Midbrain (tissue), 1 donor: ENCODE measurements at regions not wholly inside any gene's neighbourhood (a gene's known extent, or its start where the extent isn't known, plus 50 kb on each side); places are given as distances from the start of the nearest gene placed in this dataset.

Experiments used
- DNase-seq: peaks from one replicate; lab custom pipeline; 2025; lab: John Stamatoyannopoulos, UW

DNA sequence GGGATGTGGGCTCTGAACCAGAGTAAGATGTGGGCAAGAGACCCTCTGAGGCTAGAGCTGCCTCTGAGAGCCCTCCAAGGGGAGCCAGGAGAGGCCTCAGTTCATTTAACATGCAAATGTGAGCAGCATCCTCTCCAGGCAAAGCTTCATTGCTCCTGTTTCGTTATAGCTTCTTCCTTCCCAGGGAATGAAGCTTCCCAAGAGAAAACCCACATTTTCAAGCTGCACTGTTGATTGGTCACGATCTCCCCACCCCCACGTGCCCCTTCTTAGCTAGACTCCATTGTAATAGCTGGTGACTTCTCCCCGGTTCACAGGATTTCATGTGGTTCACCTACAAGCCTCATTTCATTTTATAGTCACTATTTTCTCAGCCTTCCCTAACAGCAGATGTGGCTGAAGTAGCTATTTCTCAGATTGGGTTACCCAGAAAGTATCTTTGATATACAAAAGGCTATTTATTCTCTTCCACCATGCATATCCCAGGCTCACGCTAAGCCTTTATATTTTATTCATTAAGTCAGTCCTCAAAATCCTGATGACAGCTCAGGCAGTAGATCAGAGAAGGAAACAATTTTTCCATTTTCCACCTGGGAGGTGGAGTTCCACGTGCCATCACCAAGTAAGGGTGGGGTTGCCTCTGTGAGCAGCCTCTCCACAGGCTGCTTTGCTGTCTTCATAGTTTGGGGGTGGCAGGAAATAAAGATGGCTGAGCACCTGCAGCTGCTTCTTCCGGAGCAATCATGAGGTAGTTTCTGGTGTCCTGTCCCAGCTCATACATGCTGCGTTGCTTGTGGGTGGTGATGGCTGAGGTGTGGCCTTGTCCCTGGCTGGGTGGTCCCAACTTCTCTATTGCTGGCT, 178.3 kb upstream of the RAB4A start:
- DNase-seq: no peak

DNA sequence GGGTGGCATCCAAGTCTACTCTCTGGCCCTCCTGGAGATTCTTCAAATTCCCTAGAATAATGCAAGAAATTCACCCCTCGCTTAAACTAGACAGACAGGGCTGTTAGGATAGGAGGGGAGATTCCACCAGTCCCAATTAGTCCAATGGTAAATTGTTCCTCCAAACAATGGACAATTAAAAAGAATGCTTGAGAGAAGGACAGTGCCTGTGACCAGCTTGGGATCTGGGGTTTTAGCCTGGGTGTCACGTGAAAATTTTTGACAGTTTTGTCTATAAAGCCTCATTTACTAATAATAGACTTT, 177.7 kb upstream of the RAB4A start:
- peak; percentile 30 for DNase-seq

DNA sequence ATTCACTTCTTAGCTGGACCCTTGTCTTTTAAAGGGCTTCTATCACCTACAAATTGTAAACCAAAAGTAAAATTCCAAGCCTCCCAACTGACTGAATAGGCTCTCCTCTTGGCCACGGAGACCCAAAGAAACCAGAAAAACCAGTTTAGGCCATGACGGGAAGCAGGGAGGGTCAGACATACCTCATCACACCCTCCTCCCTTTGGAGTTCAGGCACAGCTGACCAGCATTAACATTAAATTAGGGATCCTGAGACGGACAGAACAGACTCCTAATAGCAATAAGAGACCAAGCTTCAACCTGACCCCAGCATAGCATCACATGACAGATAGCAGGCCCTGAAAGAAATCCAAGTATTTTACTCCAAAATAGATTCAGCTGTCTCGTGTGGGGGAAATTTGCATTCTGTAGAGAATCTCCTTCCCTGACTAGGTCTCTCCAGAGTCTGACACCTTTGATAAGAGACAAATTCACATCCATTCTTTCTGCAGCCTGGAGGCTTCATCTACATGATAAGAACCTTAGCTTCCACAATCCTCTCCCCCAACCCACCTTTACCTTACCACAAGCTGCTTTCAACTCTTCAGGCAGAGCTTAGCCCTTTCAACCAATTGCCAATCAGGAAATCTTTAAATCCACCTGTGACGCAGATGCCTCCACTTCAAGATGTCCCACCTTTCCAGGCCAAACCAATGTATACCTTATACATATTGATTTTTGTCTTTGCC, 177.1 kb upstream of the RAB4A start:
- DNase-seq: no peak

DNA sequence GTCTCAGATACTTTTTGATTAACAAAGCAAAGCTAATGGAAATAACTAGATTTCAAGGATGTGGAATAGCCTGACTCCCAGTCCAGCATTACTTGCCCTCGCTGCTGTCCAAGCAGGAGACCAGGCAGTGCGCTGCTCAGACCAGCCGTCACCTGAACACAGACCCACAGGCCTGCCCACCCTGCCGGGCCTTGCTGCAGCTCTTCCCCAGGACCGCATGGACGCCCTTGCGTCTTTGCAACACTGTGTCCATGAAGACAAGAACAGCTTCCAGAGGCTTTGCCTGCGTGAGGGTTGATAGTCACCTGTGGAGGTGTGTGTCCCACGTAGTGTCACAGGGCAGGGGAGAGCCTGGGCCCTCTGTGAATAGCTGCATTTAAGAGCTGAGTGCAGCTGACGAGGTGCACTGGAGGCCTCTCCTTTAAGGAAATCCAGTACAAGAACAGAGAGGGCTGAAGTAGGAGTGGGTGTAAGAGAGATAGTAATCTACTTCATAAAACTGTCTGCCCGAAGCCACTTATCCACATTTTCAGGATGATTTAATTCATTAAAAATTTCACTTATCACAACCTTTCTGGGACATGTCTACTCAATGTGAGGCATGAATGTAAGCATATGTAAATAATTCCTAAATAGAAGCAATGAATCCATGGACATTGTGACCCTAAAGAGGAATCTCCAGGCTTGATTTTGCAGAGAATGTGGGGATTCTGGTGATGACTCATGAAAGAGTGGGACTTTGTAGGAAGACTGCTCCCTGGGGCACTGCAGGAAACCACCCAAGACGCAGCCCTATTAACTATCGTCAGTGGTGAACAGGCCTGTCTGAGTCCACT, 176.2 kb upstream of the RAB4A start:
- DNase-seq: no peak

DNA sequence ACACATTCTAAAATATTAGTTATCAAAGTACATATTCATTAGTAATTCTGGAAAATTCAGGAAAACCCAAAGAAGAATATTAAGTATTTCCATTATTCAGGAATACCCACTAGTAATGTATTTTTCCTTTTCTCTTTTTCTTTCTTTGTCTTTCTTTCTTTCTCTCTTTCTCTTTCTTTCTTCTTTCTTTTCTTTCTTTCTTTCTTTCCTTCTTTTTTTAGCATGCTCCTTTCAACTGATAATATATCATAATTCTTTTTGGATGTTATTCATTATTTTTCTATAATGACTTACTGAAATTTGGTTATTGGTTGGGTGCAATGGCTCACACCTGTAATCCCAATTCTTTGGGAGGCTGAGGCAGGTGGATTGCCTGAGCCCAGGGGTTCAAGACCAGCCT, 175.6 kb upstream of the RAB4A start:
- DNase-seq: no peak

DNA sequence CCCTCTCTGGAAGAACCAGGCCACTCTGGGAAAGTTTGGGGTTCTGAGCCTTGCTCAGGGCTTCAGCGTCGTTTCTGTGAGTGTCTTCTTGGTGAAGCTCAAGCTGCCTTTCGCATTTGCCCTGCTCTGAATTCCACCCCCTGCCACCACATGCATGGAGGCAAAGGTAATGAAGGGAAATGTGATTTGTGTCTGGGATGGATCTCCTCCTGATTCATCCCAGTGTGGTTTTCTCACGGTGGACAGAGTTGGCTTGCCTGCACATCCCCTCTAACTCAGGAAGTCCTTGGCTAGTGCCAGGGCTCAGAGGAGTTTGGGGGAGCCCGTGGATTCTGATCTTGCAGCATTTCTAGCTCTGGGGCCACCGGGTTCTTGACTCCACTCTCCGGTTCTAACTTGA, 173.6 kb upstream of the RAB4A start:
- DNase-seq: no peak

DNA sequence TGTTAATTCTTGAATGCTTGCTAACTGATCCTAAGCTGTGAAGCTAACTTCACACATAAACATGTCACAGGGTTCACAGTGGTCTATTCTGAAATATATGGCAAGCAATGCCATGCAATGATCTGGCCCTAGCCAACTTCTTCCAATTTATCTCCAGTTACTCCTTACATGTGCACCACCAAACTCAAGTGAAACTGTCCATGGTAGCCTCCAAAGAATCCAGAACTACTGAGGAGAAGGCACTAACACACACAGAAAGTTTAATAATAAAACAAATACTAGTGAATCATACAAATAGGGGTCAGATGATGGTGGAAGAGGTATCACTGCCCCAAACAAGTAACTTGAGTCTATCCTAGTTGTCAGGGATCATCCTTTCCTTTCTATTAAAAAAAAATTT, 172.6 kb upstream of the RAB4A start:
- no peak for DNase-seq

DNA sequence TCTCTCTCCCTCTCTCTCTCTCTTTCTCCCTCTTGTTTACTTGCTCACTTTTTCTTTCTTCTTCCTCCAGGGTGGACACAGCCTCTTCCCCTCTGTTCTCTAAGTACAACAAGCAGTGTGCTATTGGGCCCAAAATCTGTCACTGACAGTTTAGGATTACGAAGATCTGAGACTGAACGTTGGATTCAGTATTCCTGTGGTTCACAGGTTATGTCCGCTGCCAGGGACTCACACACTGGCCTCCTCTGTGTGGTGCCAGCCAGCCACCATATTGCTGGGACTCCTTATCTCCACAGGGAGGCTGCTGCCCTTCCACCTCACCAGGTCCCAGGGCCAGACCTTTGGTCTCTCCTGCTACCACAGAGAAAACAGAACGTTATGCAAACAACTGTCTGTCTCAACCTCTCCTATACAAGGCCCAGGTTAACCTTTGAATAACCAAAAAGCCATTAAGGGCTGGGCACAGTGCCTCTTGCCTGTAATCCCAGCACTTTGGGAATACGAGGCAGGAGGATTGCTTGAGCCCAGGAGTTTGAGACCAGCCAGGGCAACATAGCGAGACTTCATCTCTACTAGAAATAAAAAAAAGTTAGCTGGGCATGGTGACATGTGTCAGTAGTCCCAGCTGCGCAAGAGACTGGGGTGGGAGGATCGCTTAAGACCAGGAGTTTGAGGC, 171.9 kb upstream of the RAB4A start:
- DNase-seq: no peak

DNA sequence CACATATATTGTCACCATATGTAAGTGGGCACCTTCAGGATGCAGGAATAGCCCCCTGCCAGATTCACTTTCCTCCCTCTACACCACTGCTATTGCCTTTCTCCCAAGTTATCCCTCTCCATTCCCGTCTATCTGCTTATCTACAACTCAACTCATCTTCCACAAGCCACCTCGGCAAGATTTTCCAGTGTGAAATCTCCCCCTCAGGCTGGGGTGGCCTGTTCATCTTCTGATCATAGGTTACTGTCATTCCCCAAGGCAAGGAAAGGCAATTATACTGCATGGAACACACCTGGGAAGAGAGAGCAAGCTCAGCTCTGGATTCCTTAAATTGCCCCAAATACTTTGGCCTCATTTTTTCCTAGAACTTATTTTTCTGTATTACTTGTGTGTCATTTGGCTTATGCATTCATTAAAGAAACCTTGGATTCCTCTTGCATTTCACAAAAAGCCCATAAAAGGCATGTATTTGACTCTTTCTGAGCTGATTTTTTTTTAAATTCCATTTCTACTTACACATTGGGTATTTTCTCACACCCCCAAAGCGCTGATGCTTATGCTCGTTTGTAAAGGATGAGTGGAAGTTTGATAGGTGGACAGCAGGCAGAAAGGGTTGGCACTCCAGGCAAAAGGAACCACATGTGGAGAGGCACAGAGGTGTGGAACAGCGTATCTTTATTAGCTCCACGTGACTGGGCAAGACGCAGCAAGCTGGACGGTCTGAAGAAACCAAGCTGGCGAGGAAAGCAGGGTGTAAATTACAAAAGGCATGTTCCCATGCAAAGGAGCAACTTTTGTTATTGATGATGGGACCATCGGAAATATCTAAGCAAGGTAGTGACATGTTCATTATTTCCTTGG, 169.7 kb upstream of the RAB4A start:
- no peak for DNase-seq

DNA sequence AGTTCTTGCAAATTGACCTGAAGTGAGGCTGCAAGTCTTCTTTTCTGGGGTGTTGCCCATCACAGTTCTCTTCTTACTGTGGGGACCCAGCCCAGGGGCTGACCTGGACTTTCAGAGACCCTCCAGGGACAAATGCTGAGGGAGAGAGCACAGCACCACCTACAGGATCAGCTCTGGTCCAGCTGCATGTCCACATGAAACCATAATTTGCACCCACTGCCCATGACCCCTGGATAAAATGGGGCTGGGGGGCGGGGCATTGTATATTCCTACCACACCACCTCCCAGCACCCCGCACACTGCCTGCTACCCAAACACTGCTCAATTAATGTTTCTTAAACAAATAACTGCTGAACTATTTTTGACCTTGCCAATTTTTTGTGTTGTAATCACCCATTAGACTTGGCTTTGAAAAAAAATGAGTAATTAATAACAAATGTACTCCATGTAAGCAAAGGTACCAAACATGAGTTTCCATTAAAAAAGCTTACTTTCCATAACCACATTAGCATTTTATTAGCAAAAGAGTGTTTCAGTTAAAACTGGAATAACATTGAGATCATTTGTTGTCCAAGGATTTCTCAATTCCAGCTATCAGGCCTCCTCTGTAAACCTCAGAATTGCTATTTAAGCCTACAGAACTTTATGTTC, 168.0 kb upstream of the RAB4A start:
- DNase-seq: no peak

DNA sequence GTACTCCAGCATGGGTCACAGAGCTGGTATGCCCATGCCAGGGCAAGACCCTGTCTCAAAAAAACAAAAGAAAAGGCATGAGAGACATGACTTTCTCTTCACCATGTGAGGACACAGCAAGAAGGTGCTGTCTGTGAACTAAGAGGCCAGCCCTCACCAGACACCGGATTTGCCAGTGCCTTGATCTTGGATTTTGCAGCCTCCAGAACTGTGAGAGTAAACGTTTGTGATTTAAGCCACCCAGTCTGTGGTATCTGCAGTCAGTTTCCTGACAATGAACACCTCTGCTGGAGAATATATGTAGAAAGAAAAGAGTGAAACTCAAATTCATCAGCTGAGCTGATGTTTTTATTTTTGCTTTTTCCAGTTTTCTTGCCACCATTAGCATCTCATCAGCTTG, 166.3 kb upstream of the RAB4A start:
- no peak for DNase-seq

DNA sequence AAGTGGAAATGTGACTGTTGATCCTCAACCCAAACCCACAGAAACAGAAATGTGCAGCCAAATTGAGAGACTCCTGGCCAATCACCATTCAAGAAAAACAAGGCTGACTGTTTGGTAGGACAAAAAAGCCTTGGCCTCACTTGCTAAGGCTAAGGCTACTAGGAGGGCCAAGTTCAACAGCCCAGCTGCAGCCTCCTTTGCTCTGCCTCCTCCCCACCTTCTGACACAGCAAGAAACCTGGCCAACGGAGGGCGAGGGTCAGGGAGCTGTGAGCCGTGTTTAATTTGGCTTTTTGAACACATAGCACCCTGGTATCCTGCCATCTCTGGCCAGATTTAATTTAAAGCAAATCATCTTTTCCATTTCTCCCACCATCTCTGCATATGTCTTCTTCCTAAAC, 165.8 kb upstream of the RAB4A start:
- peak; percentile 21 for DNase-seq

DNA sequence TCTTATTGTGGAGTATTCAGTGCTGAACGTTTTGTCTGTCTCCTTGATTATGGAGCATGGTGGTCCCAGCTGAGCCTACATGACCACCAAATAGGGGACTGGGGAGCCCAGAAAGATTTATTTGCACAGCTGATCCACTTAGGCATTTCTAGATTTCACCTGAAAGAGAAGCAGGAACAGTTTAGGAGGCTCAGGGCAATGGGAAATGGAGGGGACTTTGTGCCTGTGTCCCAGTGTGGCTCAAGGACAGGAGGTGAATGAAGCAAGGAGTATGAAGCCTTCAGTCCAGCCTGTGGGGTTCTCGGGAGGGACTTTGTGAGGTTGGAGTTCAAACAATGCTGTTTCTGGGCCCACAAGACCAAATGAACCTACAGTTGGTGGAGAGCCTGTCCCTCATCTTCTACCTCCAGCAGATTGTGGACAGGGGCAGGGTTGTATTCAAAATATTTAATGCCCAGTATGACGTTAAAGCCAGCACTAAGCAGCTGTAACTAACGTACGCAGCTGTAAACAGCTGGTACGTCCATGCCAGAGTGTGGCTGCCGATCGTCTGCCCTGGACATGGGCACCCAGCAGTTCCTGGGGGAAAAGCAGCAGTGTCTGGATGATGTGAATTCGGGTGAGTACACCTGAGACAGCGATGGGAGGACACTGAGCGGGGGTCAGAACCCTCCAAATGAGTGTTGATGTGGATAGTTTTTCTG, 164.9 kb upstream of the RAB4A start:
- DNase-seq: no peak

DNA sequence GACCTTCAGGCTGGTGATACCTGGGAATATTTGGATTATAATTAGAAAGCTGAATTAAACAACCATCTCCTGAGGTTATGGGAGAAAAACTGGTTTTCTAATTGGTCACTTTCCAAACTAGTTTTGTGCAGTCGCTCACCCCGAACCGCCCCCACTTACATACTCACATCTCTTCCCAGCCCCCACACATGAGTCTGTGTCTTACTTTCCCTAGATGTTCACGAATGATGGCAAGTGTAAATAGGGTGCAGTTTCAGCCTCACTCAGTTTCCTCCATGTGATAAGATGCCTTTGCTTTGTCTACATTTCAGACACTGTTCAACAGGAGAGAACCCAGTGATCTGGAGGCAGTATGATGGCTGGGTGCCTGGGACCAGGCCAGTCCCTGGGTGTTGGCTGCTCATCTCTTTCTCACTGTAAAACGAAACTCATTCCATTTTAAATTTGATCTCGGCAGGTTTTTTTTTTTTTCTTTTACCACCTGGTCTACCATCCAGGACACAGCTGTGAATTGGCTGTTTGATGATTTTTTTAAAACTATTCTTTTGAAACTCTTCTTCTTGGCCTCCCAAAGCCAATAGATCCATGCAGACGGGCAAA, 164.3 kb upstream of the RAB4A start:
- DNase-seq: no peak

DNA sequence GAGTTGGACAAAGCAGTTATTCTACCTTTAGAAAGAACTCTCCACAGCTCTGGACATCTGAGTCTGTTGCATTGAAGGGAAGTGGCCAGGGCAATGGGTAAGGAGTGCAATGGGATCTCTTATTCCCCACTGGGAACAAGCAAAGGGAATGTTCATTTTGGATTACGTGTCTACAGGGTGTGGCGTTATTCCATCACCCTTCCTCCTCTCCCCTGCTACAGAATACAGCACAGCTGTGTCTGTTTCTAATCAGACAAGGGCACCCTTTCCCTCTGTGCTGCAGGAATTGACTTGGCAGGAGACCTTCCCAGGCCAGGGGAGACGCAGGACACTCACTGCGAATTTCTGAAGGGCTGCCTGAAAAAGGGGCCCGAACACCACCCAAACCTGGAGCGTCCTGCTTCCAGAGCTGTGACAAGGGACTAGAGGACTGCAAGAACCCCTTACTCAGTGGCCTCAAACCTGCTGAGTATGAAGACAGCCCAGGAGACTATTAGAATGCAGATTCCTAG, 163.6 kb upstream of the RAB4A start:
- no peak for DNase-seq

DNA sequence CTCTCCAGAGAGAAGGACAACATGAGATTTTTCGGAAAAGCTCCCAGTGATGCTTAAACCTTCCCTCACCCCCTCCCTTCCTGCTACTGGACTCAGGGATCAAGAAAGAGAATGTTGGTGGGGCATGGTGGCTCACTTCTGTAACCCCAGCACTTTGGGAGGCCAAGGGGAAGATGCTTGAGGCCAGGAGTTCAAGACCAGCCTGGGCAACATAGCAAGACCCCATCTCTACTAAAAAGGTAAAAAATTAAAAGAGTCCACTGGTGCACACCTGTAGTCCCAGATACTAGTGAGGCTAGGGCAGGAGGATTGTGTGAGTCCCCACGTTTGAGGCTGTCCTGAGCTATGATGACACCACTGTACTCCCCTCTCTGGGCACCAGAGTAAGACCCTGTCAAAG, 162.9 kb upstream of the RAB4A start:
- no peak for DNase-seq

DNA sequence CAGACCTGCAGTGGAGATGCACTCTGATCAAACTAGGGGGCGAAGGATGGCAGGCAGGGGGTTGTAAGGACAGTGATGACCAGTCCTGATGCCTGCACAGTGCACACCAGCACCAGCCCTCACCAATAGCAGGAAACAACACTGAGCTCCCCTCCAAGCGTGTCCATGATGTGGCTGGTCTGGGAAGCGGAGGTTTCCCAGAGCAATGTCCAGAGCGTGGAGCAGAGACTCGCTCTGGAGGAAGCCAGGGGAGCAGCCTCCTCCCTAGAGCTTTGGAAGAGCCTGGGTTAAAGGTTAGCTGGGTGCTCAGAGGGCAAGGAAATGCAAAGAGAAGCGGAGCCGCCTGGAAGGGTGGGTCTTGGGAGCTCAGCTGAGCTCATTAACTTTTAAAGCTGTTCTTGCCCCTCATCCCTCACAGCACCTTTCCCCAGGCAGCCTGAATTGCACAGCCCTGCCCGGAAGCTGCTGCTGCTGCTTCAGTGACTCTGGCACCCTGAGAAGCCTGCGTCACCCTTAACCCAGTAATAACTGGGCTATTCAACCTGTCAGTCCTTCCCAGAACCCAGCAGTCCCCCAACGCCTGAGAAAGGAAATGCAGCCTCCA, 162.2 kb upstream of the RAB4A start:
- DNase-seq: no peak

DNA sequence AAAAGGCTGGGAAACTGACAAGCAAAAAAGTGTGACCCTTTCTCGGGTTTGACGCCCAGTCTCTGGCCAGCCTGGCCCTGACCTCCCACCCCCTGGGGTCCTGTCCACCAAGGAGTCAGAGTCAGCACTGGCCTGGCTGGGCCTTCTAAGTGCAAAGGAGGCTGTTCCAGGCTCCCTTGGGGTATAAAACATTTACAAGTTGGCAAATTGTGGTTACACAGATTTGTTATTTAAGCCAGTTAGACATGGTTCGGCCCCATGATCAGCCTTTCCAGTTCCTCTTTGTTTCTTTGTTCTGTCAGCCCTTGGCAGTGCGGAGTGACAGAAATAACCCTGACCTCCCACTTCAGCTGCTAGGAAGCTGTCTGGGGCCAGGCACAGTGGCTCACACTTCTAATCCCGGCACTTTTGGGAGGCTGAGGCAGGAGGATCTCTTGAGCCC, 161.6 kb upstream of the RAB4A start:
- DNase-seq: peak; percentile 43

DNA sequence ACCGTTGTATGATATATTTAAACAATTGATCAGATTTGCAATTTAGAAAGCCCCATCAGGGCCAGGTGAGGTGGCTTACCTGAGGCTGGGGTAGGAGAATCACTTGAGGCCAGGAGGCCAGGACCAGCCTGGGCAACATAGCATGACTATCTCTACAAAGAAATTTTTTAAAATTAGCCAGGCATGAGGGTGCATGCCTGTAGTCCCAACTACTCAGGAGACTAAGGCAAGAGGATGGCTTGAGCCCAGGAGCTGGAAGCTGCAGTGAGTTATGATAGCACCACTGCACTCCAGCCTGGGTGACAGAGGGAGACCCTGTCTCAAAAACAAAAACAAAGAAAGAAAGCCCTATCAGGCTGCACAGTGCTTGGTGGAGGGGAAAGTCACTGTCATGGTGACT, 159.9 kb upstream of the RAB4A start:
- DNase-seq: no peak
